Endodermal cell (in vitro differentiated cells): ENCODE measurements at regions not wholly inside any gene's neighbourhood (a gene's known extent, or its start where the extent isn't known, plus 50 kb on each side); places are given as distances from the start of the nearest gene placed in this dataset.

ENCODE experiments used
- DNase-seq: peaks from one replicate; pipeline ENCODE4 v3.0.0-alpha.2; 2017
- H3K27ac ChIP-seq: 2 replicates; pipeline ENCODE4 v1.5.1; 2013; ENCODE audit warnings: mild to moderate bottlenecking, low read depth, low read length, moderate library complexity
- H3K27me3 ChIP-seq: 2 replicates; pipeline ENCODE4 v1.6.1; 2013; ENCODE audit warnings: mild to moderate bottlenecking, low read length, moderate library complexity; ENCODE audit not compliant: insufficient read depth, control insufficient read depth, poor library complexity, severe bottlenecking
- H3K36me3 ChIP-seq: 2 replicates; pipeline ENCODE4 v1.7.0; 2013; ENCODE audit warnings: mild to moderate bottlenecking, low read length, moderate library complexity; ENCODE audit not compliant: control insufficient read depth, insufficient read depth
- H3K4me1 ChIP-seq: one replicate; pipeline ENCODE4 v1.7.0; 2013; ENCODE audit warnings: low read length; ENCODE audit not compliant: control insufficient read depth, insufficient read depth
- H3K4me3 ChIP-seq: 2 replicates; pipeline ENCODE4 v1.5.1; 2013; ENCODE audit warnings: mild to moderate bottlenecking, low read length, moderate library complexity
- H3K9ac ChIP-seq: 2 replicates; pipeline ENCODE4 v1.6.1; 2013; ENCODE audit warnings: mild to moderate bottlenecking, low read length, moderate library complexity; ENCODE audit not compliant: poor library complexity, severe bottlenecking; ENCODE audit errors: extremely low read depth
- H3K9me3 ChIP-seq: 2 replicates; pipeline ENCODE4 v1.6.1; 2013; ENCODE audit warnings: mild to moderate bottlenecking, low read length, moderate library complexity; ENCODE audit not compliant: control insufficient read depth
- H3K27ac Mint-ChIP-seq: 2 replicates; pipeline ENCODE4 v1.8.0; 2020; ENCODE audit warnings: mixed read lengths
- H3K27me3 Mint-ChIP-seq: 2 replicates; pipeline ENCODE4 v1.8.0; 2021; ENCODE audit warnings: mild to moderate bottlenecking, mixed read lengths; ENCODE audit not compliant: insufficient read depth
- H3K36me3 Mint-ChIP-seq: 2 replicates; pipeline ENCODE4 v1.8.0; 2020; ENCODE audit warnings: low read depth, mixed read lengths
- H3K4me1 Mint-ChIP-seq: 2 replicates; pipeline ENCODE4 v1.8.0; 2020; ENCODE audit warnings: mixed read lengths
- H3K4me3 Mint-ChIP-seq: 2 replicates; pipeline ENCODE4 v1.8.0; 2020; ENCODE audit warnings: mild to moderate bottlenecking, moderate library complexity, mixed read lengths
- H3K9me3 Mint-ChIP-seq: 2 replicates; pipeline ENCODE4 v1.8.0; 2020; ENCODE audit warnings: mild to moderate bottlenecking, mixed read lengths
- WGBS, 2 experiments: methylation state at CpG; one replicate each; pipeline versions ENCODE4 v1.1.5 to v1.1.7; 2013; ENCODE audit warnings: missing lambda C conversion rate in 2 of 2, mixed read lengths in 1 of 2; ENCODE audit not compliant: insufficient coverage in 1 of 2, insufficient read length in 1 of 2; 5-methylcytosine and 5-hydroxymethylcytosine counted together
- TF ChIP-seq, protein P1 (sequence below): fragments of 200-600 bp; sonication (generic); conservative IDR thresholded peaks from 2 replicates; pipeline ENCODE4 v1.5.0; 2021; ENCODE audit warnings: antibody characterized with exemption, mild to moderate bottlenecking

DNA sequence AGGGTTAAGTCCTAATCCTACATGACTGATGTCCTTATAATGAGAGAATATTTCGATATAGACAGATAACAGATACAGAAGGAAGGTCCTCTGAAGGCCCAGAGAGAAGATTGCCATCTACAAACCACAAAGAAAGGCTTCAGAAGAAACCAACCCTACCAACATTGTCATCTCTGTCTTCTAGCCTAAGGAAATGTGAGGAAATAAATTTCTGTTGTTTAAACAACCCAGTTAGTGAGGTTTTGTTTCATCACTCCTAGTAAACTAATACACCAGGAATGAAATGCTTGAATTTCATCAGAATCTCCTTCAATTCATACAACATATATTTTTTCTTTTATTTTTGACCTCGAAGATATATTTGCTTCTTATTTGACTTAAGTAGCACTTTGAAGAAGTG lies 1527.8 kb downstream of the STIM2 start:
- H3K9ac ChIP-seq: no peak overlapping the region
- Mint-ChIP-seq H3K4me3 (no peak overlapping the region), H3K4me1 (no peaks in the 10 kb centered on the region), H3K27me3 (no peaks in the 10 kb centered on the region), H3K27ac (no peak overlapping the region), H3K36me3 (no peaks in the 10 kb centered on the region), H3K9me3 (no peaks in the 10 kb centered on the region)
- H3K27me3 ChIP-seq: no peaks in the 10 kb centered on the region
- TF ChIP-seq, protein P1, sequence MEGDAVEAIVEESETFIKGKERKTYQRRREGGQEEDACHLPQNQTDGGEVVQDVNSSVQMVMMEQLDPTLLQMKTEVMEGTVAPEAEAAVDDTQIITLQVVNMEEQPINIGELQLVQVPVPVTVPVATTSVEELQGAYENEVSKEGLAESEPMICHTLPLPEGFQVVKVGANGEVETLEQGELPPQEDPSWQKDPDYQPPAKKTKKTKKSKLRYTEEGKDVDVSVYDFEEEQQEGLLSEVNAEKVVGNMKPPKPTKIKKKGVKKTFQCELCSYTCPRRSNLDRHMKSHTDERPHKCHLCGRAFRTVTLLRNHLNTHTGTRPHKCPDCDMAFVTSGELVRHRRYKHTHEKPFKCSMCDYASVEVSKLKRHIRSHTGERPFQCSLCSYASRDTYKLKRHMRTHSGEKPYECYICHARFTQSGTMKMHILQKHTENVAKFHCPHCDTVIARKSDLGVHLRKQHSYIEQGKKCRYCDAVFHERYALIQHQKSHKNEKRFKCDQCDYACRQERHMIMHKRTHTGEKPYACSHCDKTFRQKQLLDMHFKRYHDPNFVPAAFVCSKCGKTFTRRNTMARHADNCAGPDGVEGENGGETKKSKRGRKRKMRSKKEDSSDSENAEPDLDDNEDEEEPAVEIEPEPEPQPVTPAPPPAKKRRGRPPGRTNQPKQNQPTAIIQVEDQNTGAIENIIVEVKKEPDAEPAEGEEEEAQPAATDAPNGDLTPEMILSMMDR: no peak
- 95 to 100% methylated on average over 1 to 2 of the region's 2 CpGs for WGBS, 2 experiments
- no peaks in the 10 kb centered on the region for H3K4me1 ChIP-seq
- H3K4me3 ChIP-seq: no peak overlapping the region
- no peak for DNase-seq
- H3K36me3 ChIP-seq: no peaks in the 10 kb centered on the region
- H3K27ac ChIP-seq: no peak overlapping the region
- H3K9me3 ChIP-seq: no peaks in the 10 kb centered on the region

DNA sequence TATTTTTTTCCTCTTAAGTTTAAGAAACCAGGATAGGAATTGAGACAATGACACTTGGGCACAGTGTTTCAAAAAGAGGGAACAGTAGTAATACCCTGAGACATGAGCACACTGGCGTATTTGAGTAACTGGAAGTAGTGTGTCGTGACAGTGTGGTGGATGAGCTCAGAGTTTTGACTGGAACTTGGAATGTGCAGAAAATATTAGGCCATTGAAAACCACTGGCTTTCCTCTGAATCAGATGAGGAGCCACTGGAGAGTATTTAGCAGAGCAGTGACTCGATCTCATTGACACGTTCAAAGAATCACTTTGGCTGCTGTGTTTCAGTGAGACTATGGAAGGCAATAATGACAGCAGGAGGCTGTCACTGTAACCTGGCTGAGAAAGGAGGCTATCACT lies 1531.2 kb downstream of the STIM2 start:
- Histone ChIP-seq H3K9me3 (no peaks in the 10 kb centered on the region), H3K36me3 (no peaks in the 10 kb centered on the region), H3K27ac (no peak overlapping the region), H3K4me1 (no peaks in the 10 kb centered on the region), H3K9ac (no peak overlapping the region), H3K27me3 (no peaks in the 10 kb centered on the region), H3K4me3 (no peak overlapping the region)
- Mint-ChIP-seq H3K27me3 (no peaks in the 10 kb centered on the region), H3K36me3 (no peaks in the 10 kb centered on the region), H3K27ac (no peak overlapping the region), H3K4me3 (no peak overlapping the region), H3K4me1 (no peaks in the 10 kb centered on the region), H3K9me3 (no peaks in the 10 kb centered on the region)
- DNase-seq: no peak
- TF ChIP-seq, protein P1: no peak
- 93 to 97% methylated on average over 4 of the region's 4 CpGs for WGBS, 2 experiments

DNA sequence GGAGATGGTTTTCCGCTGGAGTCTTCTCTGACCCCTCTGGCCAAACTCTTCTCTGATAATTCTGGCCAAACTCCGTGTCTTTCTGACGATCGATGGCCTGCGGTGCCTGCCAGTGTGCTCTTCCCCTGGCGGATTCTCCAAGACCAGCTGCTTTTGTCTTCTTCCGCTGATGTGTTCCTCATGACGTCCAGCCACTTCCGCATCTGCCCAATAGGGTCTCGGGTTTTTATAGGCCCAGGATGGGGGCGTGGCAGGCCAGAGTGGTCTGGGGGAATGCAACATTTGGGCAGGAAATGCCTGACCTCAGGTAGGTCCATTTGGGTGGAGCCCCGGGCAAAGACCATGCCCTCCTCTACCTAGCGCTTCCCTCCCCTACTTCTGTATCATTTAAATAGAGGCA lies 1542.1 kb downstream of the STIM2 start:
- no peaks in the 10 kb centered on the region for H3K27me3 Mint-ChIP-seq
- H3K4me3 Mint-ChIP-seq: no peak overlapping the region
- peak; percentile 38 for DNase-seq
- Histone ChIP-seq H3K27me3 (no peaks in the 10 kb centered on the region), H3K9ac (no peak overlapping the region), H3K27ac (no peak overlapping the region), H3K4me3 (no peak overlapping the region), H3K4me1 (no peaks in the 10 kb centered on the region), H3K9me3 (peaks cover 11% of the 10 kb centered on the region), H3K36me3 (no peaks in the 10 kb centered on the region)
- TF ChIP-seq, protein P1: no peak
- H3K36me3 Mint-ChIP-seq: peaks cover 5% of the 10 kb centered on the region
- 96% methylated on average over 10 to 11 of the region's 13 CpGs for WGBS, 2 experiments
- no peak overlapping the region for H3K27ac Mint-ChIP-seq
- peaks cover 18% of the 10 kb centered on the region for H3K9me3 Mint-ChIP-seq
- no peaks in the 10 kb centered on the region for H3K4me1 Mint-ChIP-seq
